HEK293 (cell line): ENCODE measurements at regions not wholly inside any gene's neighbourhood (a gene's known extent, or its start where the extent isn't known, plus 50 kb on each side); places are given as distances from the start of the nearest gene placed in this dataset.

Experiments used
- CTCF ChIA-PET: fragments of 350-600 bp; formaldehyde crosslinking; extraction: SDS; loops from one replicate; lab custom pipeline; 2021; ENCODE audit warnings: antibody characterized with exemption; lab: Yijun Ruan, JAX
- POLR2A ChIA-PET: fragments of 300-600 bp; formaldehyde crosslinking; extraction: SDS; loops from one replicate; lab custom pipeline; 2020; ENCODE audit warnings: antibody characterized with exemption, inconsistent platforms; lab: Yijun Ruan, JAX
- H3K27ac ChIP-seq: fragments of 200-500 bp; sonication (Bioruptor generic); 2 replicates; pipeline ENCODE4 v1.5.1; 2014; ENCODE audit warnings: low read depth, low read length, control low read depth, inconsistent platforms; ENCODE audit errors: extremely low read depth
- H3K36me3 ChIP-seq, 2 experiments: fragments of 200-500 bp in 1 of 2; sonication (Bioruptor generic) in 1 of 2; 1 replicate in 1 of 2; 2 replicates in 1 of 2; pipeline ENCODE4 v1.5.1; 2014 to 2017; ENCODE audit warnings: inconsistent platforms in 2 of 2, low read length in 2 of 2; ENCODE audit not compliant: control insufficient read depth in 2 of 2, insufficient read depth in 1 of 2
- H3K4me1 ChIP-seq: fragments of 200-500 bp; sonication (Bioruptor generic); 2 replicates; pipeline ENCODE4 v1.5.1; 2014; ENCODE audit warnings: mild to moderate bottlenecking, low read length, inconsistent platforms; ENCODE audit not compliant: control insufficient read depth, insufficient read depth
- H3K4me3 ChIP-seq: 2 replicates; pipeline ENCODE4 v1.5.1; 2011; ENCODE audit warnings: low read depth, mild to moderate bottlenecking, control low read depth, low read length, moderate library complexity
- H3K9me3 ChIP-seq: fragments of 200-500 bp; sonication (Bioruptor generic); 2 replicates; pipeline ENCODE4 v1.5.1; 2014; ENCODE audit warnings: low read depth, low read length, inconsistent platforms; ENCODE audit not compliant: control insufficient read depth, insufficient read depth
- FEZF1 ChIP-seq: fragments of 450-650 bp; formaldehyde crosslinking; IDR thresholded peaks from 2 replicates; pipeline ENCODE4 v1.5.1; 2016; ENCODE audit warnings: missing biosample characterization, missing genetic modification characterization
- HOXA7 ChIP-seq: sonication (generic); formaldehyde crosslinking; IDR thresholded peaks from 2 replicates; pipeline ENCODE4 v1.8.1; 2022; ENCODE audit warnings: missing genetic modification reagents, borderline replicate concordance
- OSR2 ChIP-seq: fragments of 450-650 bp; formaldehyde crosslinking; IDR thresholded peaks from 2 replicates; pipeline ENCODE4 v1.5.1; 2016; ENCODE audit warnings: missing biosample characterization, missing genetic modification characterization
- RBAK ChIP-seq: fragments of 450-650 bp; formaldehyde crosslinking; IDR thresholded peaks from 2 replicates; pipeline ENCODE4 v1.5.1; 2016; ENCODE audit warnings: missing biosample characterization, missing genetic modification characterization
- SETDB1 ChIP-seq: IDR thresholded peaks from one replicate; pipeline ENCODE4 v1.6.1; 2017; ENCODE audit warnings: mild to moderate bottlenecking, low read length, moderate library complexity, mixed read lengths; ENCODE audit not compliant: insufficient read length
- SP7 ChIP-seq: fragments of 450-650 bp; formaldehyde crosslinking; IDR thresholded peaks from 2 replicates; pipeline ENCODE4 v1.5.1; 2016; ENCODE audit warnings: missing biosample characterization, missing genetic modification characterization
- ZBTB8A ChIP-seq: fragments of 450-650 bp; formaldehyde crosslinking; IDR thresholded peaks from 2 replicates; pipeline ENCODE4 v1.5.1; 2016; ENCODE audit warnings: missing biosample characterization, missing genetic modification characterization
- ZFP37 ChIP-seq: fragments of 450-650 bp; formaldehyde crosslinking; IDR thresholded peaks from 2 replicates; pipeline ENCODE4 v1.5.1; 2016; ENCODE audit warnings: missing biosample characterization, missing genetic modification characterization
- ZNF169 ChIP-seq: fragments of 450-650 bp; formaldehyde crosslinking; IDR thresholded peaks from 2 replicates; pipeline ENCODE4 v1.5.1; 2016; ENCODE audit warnings: missing biosample characterization, missing genetic modification characterization
- ZNF184 ChIP-seq: fragments of 450-650 bp; IDR thresholded peaks from 2 replicates; pipeline ENCODE4 v1.5.1; 2018; ENCODE audit warnings: missing biosample characterization, mild to moderate bottlenecking, missing genetic modification characterization
- ZNF221 ChIP-seq: fragments of 450-650 bp; formaldehyde crosslinking; IDR thresholded peaks from 2 replicates; pipeline ENCODE4 v1.5.1; 2017; ENCODE audit warnings: missing biosample characterization, missing genetic modification characterization, borderline replicate concordance
- ZNF239 ChIP-seq: fragments of 450-650 bp; formaldehyde crosslinking; IDR thresholded peaks from 2 replicates; pipeline ENCODE4 v1.5.1; 2016; ENCODE audit warnings: missing biosample characterization, missing genetic modification characterization
- ZNF248 ChIP-seq: fragments of 450-650 bp; formaldehyde crosslinking; IDR thresholded peaks from 2 replicates; pipeline ENCODE4 v1.5.1; 2017; ENCODE audit warnings: missing biosample characterization, missing genetic modification characterization
- ZNF311 ChIP-seq: fragments of 450-650 bp; formaldehyde crosslinking; IDR thresholded peaks from 2 replicates; pipeline ENCODE4 v1.5.1; 2017; ENCODE audit warnings: missing biosample characterization, missing genetic modification characterization, borderline replicate concordance
- ZNF324 ChIP-seq: fragments of 450-650 bp; formaldehyde crosslinking; IDR thresholded peaks from 2 replicates; pipeline ENCODE4 v1.5.1; 2016; ENCODE audit warnings: missing biosample characterization, missing genetic modification characterization
- ZNF391 ChIP-seq: fragments of 450-650 bp; formaldehyde crosslinking; IDR thresholded peaks from 2 replicates; pipeline ENCODE4 v1.5.1; 2016; ENCODE audit warnings: low read depth, missing biosample characterization, missing genetic modification characterization, borderline replicate concordance
- ZNF433 ChIP-seq: fragments of 450-650 bp; formaldehyde crosslinking; IDR thresholded peaks from 2 replicates; pipeline ENCODE4 v1.5.1; 2016; ENCODE audit warnings: missing biosample characterization, missing genetic modification characterization, low read depth
- ZNF544 ChIP-seq: fragments of 450-650 bp; formaldehyde crosslinking; IDR thresholded peaks from 2 replicates; pipeline ENCODE4 v1.5.0; 2017; ENCODE audit warnings: missing biosample characterization, missing genetic modification characterization
- ZNF558 ChIP-seq: fragments of 450-650 bp; formaldehyde crosslinking; IDR thresholded peaks from 2 replicates; pipeline ENCODE4 v1.5.1; 2016; ENCODE audit warnings: missing biosample characterization, missing genetic modification characterization
- ZNF571 ChIP-seq: fragments of 450-650 bp; formaldehyde crosslinking; IDR thresholded peaks from 2 replicates; pipeline ENCODE4 v1.5.0; 2017; ENCODE audit warnings: missing biosample characterization, missing genetic modification characterization
- ZNF626 ChIP-seq: fragments of 450-650 bp; sonication (Bioruptor Pico); formaldehyde crosslinking; IDR thresholded peaks from 2 replicates; pipeline ENCODE4 v1.5.1; 2018; ENCODE audit warnings: missing biosample characterization, missing genetic modification characterization, inconsistent platforms
- ZNF707 ChIP-seq: fragments of 450-650 bp; formaldehyde crosslinking; IDR thresholded peaks from 2 replicates; pipeline ENCODE4 v1.5.1; 2016; ENCODE audit warnings: missing biosample characterization, missing genetic modification characterization
- ZNF747 ChIP-seq: fragments of 450-650 bp; formaldehyde crosslinking; IDR thresholded peaks from 2 replicates; pipeline ENCODE4 v1.5.1; 2016; ENCODE audit warnings: missing biosample characterization, missing genetic modification characterization
- ZNF777 ChIP-seq: fragments of 450-650 bp; formaldehyde crosslinking; IDR thresholded peaks from 2 replicates; pipeline ENCODE4 v1.5.1; 2017; ENCODE audit warnings: missing biosample characterization, missing genetic modification characterization, borderline replicate concordance
- ZSCAN30 ChIP-seq: fragments of 450-650 bp; IDR thresholded peaks from 2 replicates; pipeline ENCODE4 v1.5.1; 2018; ENCODE audit warnings: missing biosample characterization, mild to moderate bottlenecking, missing genetic modification characterization, moderate library complexity
- ZXDB ChIP-seq: fragments of 450-650 bp; formaldehyde crosslinking; IDR thresholded peaks from 2 replicates; pipeline ENCODE4 v1.5.1; 2016; ENCODE audit warnings: missing biosample characterization, missing genetic modification characterization
- TF ChIP-seq, protein P1 (sequence below): fragments of 450-650 bp; formaldehyde crosslinking; IDR thresholded peaks from 2 replicates; pipeline ENCODE4 v1.5.1; 2016; ENCODE audit warnings: missing biosample characterization, missing genetic modification characterization
- TF ChIP-seq, protein P2 (sequence below): fragments of 450-650 bp; formaldehyde crosslinking; IDR thresholded peaks from 2 replicates; pipeline ENCODE4 v1.5.1; 2016; ENCODE audit warnings: missing biosample characterization, missing genetic modification characterization
- TF ChIP-seq, protein P3 (sequence below): fragments of 450-650 bp; formaldehyde crosslinking; IDR thresholded peaks from 2 replicates; pipeline ENCODE4 v1.5.1; 2016; ENCODE audit warnings: missing biosample characterization, missing genetic modification characterization, borderline replicate concordance
- TF ChIP-seq, protein P4 (sequence below): fragments of 450-650 bp; formaldehyde crosslinking; IDR thresholded peaks from 2 replicates; pipeline ENCODE4 v1.5.1; 2016; ENCODE audit warnings: missing biosample characterization, missing genetic modification characterization

DNA sequence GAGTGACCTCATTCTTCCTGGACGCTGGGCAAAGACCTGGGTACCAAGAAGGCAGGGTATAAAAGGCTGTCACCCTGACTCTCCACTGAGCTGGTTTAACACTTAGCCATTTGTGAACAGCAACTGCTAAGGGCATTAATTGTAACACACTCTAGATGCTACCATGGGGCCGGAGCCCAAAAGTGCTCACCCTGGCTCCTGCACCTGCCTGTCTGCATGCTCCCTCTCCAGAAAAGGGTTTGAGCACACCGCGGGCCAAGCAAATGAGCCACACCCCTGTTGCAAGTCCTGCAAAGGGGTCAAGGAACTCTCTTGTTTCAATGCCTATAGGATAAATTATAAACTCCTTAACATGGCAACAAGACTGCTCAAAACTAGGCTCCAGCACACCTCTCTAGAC is 114.8 kb downstream of the TEX36 start:
- ChIA-PET CTCF (no interaction called here), POLR2A (no interaction called here)
- no peaks in the 10 kb centered on the region for H3K9me3 ChIP-seq
- no peak overlapping the region for H3K27ac ChIP-seq
- no peak overlapping the region for H3K4me3 ChIP-seq
- no peaks in the 10 kb centered on the region for H3K4me1 ChIP-seq
- no peak for TF ChIP-seq ZNF433 (tag by site-specific recombination)
- no peak for TF ChIP-seq ZNF544 (tag by site-specific recombination)
- no peak for TF ChIP-seq SETDB1
- no peak for TF ChIP-seq ZNF248
- TF ChIP-seq HOXA7 (CRISPR knock-in tag) = no peak
- no peak for TF ChIP-seq ZNF626
- TF ChIP-seq FEZF1 (tag by site-specific recombination) = no peak
- no peak for TF ChIP-seq ZNF324
- TF ChIP-seq ZNF184 (tag by site-specific recombination) = no peak
- TF ChIP-seq, protein P1, sequence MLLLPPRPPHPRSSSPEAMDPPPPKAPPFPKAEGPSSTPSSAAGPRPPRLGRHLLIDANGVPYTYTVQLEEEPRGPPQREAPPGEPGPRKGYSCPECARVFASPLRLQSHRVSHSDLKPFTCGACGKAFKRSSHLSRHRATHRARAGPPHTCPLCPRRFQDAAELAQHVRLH = no peak
- no peak for TF ChIP-seq RBAK
- TF ChIP-seq ZNF391 = no peak
- no peaks in the 10 kb centered on the region for H3K36me3 ChIP-seq

DNA sequence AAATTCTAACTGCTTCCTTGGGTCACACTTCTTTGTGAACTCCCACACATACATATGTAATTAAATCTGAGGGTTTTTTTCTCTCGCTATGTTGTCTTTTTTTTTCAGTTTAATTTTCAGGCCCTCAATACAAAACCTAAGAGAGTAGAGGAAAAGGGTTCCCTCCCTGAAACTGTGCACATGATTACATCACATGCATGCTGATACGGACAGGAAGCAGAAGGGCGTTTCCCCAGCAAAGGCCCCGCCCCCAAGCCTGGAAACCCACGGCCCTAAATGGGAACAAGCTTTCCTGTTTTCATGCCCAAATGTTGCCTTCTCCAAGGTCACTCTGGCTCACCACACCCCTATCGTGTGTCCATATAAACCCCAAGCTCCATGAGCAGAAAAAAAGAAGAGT is 115.4 kb downstream of the TEX36 start:
- H3K4me3 ChIP-seq = no peak overlapping the region
- H3K9me3 ChIP-seq = no peaks in the 10 kb centered on the region
- H3K4me1 ChIP-seq = no peaks in the 10 kb centered on the region
- ChIA-PET POLR2A (no interaction called here), CTCF (no interaction called here)
- no peak for TF ChIP-seq ZXDB (tag by site-specific recombination)
- TF ChIP-seq, protein P2, sequence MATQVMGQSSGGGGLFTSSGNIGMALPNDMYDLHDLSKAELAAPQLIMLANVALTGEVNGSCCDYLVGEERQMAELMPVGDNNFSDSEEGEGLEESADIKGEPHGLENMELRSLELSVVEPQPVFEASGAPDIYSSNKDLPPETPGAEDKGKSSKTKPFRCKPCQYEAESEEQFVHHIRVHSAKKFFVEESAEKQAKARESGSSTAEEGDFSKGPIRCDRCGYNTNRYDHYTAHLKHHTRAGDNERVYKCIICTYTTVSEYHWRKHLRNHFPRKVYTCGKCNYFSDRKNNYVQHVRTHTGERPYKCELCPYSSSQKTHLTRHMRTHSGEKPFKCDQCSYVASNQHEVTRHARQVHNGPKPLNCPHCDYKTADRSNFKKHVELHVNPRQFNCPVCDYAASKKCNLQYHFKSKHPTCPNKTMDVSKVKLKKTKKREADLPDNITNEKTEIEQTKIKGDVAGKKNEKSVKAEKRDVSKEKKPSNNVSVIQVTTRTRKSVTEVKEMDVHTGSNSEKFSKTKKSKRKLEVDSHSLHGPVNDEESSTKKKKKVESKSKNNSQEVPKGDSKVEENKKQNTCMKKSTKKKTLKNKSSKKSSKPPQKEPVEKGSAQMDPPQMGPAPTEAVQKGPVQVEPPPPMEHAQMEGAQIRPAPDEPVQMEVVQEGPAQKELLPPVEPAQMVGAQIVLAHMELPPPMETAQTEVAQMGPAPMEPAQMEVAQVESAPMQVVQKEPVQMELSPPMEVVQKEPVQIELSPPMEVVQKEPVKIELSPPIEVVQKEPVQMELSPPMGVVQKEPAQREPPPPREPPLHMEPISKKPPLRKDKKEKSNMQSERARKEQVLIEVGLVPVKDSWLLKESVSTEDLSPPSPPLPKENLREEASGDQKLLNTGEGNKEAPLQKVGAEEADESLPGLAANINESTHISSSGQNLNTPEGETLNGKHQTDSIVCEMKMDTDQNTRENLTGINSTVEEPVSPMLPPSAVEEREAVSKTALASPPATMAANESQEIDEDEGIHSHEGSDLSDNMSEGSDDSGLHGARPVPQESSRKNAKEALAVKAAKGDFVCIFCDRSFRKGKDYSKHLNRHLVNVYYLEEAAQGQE (tag by site-specific recombination) = no peak
- no peak for TF ChIP-seq ZNF558
- no peak for TF ChIP-seq ZNF571
- TF ChIP-seq ZFP37 = no peak
- TF ChIP-seq, protein P3, sequence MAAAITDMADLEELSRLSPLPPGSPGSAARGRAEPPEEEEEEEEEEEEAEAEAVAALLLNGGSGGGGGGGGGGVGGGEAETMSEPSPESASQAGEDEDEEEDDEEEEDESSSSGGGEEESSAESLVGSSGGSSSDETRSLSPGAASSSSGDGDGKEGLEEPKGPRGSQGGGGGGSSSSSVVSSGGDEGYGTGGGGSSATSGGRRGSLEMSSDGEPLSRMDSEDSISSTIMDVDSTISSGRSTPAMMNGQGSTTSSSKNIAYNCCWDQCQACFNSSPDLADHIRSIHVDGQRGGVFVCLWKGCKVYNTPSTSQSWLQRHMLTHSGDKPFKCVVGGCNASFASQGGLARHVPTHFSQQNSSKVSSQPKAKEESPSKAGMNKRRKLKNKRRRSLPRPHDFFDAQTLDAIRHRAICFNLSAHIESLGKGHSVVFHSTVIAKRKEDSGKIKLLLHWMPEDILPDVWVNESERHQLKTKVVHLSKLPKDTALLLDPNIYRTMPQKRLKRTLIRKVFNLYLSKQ (tag by site-specific recombination) = no peak
- H3K36me3 ChIP-seq = no peaks in the 10 kb centered on the region
- H3K27ac ChIP-seq = no peak overlapping the region

DNA sequence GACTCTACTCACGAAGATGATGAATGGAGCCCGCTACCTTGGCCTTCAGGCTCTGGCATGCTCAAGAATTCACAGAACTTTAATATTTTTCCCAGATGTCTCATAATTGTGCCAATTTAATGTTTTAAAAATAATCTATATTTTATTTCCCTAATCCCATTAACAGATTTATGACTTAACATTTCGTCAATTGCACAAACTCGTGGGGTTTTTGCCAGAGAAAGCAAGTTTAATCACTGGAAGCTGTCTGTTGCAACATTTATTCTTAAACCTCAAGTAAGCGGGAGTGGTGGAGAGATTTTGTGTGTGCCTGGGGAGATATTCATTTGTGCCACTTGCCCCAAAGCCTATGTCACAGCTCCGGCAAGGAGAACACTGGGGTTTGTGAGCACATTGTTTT is 117.9 kb downstream of the TEX36 start:
- no peak overlapping the region for H3K4me3 ChIP-seq
- CTCF ChIA-PET = interaction anchor here (0.6 to 0.7 kb wide), 2 partner anchors 20 to 113 kb away, joined by 3 to 9 read pairs; no protein-coding TSS in a partner anchor
- H3K9me3 ChIP-seq = no peaks in the 10 kb centered on the region
- no peaks in the 10 kb centered on the region for H3K4me1 ChIP-seq
- no peak overlapping the region for H3K27ac ChIP-seq
- POLR2A ChIA-PET = no interaction called here
- H3K36me3 ChIP-seq = no peaks in the 10 kb centered on the region
- TF ChIP-seq ZBTB8A (tag by site-specific recombination) (no peak), OSR2 (tag by site-specific recombination) (no peak), ZNF707 (tag by site-specific recombination) (no peak), ZNF169 (tag by site-specific recombination) (no peak), ZNF239 (tag by site-specific recombination) (no peak), ZSCAN30 (tag by site-specific recombination) (no peak), ZNF777 (tag by site-specific recombination) (no peak), ZNF221 (no peak), ZNF311 (tag by site-specific recombination) (no peak), SP7 (no peak), ZNF747 (no peak)
- TF ChIP-seq, protein P4, sequence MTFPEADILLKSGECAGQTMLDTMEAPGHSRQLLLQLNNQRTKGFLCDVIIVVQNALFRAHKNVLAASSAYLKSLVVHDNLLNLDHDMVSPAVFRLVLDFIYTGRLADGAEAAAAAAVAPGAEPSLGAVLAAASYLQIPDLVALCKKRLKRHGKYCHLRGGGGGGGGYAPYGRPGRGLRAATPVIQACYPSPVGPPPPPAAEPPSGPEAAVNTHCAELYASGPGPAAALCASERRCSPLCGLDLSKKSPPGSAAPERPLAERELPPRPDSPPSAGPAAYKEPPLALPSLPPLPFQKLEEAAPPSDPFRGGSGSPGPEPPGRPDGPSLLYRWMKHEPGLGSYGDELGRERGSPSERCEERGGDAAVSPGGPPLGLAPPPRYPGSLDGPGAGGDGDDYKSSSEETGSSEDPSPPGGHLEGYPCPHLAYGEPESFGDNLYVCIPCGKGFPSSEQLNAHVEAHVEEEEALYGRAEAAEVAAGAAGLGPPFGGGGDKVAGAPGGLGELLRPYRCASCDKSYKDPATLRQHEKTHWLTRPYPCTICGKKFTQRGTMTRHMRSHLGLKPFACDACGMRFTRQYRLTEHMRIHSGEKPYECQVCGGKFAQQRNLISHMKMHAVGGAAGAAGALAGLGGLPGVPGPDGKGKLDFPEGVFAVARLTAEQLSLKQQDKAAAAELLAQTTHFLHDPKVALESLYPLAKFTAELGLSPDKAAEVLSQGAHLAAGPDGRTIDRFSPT = no peak
